Gastrocnemius medialis (tissue), 4 donors: ENCODE measurements at regions not wholly inside any gene's neighbourhood (a gene's known extent, or its start where the extent isn't known, plus 50 kb on each side); places are given as distances from the start of the nearest gene placed in this dataset.

Source experiments
- ATAC-seq, 2 donors: fragments of 150-250 bp; one replicate each; pipeline ENCODE4 v1.9.1; 2016
- DNase-seq, 2 donors: peaks; one replicate each; pipeline ENCODE4 v3.0.0-alpha.2; 2019
- H3K27ac ChIP-seq, 4 donors: fragments of 200-600 bp; sonication (generic); 1 replicate in 1 of 4; 2 replicates in 3 of 4; pipeline ENCODE4 v1.5.1; 2016 to 2018; ENCODE audit warnings: mild to moderate bottlenecking in 2 of 4, moderate library complexity in 1 of 4
- H3K27me3 ChIP-seq, 3 donors: fragments of 200-600 bp; sonication (generic) in 2 of 3; 1 replicate in 1 of 3; 2 replicates in 2 of 3; pipeline versions ENCODE4 v1.5.1 to v1.6.0; 2016 to 2019; ENCODE audit warnings: mild to moderate bottlenecking in 1 of 3, moderate library complexity in 1 of 3
- H3K36me3 ChIP-seq, 2 donors: fragments of 200-600 bp; sonication (generic) in 1 of 2; one replicate each; pipeline ENCODE4 v1.5.1; 2017 to 2018
- H3K4me1 ChIP-seq, 2 donors: fragments of 200-600 bp; sonication (generic) in 1 of 2; one replicate each; pipeline ENCODE4 v1.5.1; 2016 to 2017; ENCODE audit warnings: mild to moderate bottlenecking in 2 of 2
- H3K4me3 ChIP-seq, 4 donors: fragments of 200-600 bp; sonication (generic) in 3 of 4; 1 replicate in 1 of 4; 2 replicates in 3 of 4; pipeline ENCODE4 v1.5.1; 2016 to 2019; ENCODE audit warnings: mild to moderate bottlenecking in 2 of 4
- H3K9me3 ChIP-seq, 3 donors: fragments of 200-600 bp; sonication (generic) in 2 of 3; 1 replicate in 1 of 3; 2 replicates in 2 of 3; pipeline ENCODE4 v1.5.1; 2016 to 2019
- POLR2A ChIP-seq, 2 donors: fragments of 450-650 bp; IDR thresholded peaks; one replicate each; pipeline ENCODE4 v1.6.1; 2017; ENCODE audit warnings: antibody characterized with exemption in 2 of 2, mild to moderate bottlenecking in 2 of 2, moderate library complexity in 2 of 2
- in situ Hi-C, 4 donors: fragments of 200-750 bp; cut with MboI; loops; one replicate each; pipeline versions ENCODE4 v1.15.0 to v1.8.0; 2017; ENCODE audit warnings: low sequenced_read_pairs in 4 of 4
- intact Hi-C: fragments of 100-400 bp; cut with DNase I; formaldehyde crosslinking; loops from one replicate; pipeline ENCODE4 v1.15.1; 2023; ENCODE audit warnings: low total_unique reads
- TF ChIP-seq, protein P1 (sequence below), 5 experiments: fragments of 450-650 bp in 3 of 5; fragments of 200-600 bp in 2 of 5; sonication (generic) in 2 of 5; IDR thresholded peaks in 4 of 5; conservative IDR thresholded peaks in 1 of 5; 1 replicate in 4 of 5; 2 replicates in 1 of 5; pipeline ENCODE4 v1.5.1; 2016 to 2019; ENCODE audit warnings: antibody characterized with exemption in 5 of 5, mild to moderate bottlenecking in 3 of 5, moderate library complexity in 3 of 5

DNA sequence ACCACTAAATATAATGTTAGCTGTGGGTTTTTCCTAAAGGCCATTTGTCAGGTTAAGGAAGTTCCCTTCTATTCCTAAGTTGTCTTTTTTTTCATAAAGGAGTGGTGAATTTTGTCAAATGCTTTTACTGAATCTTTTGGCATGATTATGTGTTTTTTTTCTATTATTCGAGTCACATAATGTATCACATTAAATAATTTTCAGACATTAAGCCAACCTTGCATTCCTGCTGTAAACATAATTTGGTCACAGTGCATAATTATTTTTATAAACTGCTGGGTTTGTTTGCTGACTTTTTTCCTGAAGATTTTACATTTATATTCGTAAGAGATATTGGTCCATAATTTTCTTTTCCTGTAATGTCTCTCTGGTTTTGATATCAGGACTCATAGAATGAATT is 101.8 kb upstream of the SPRED1 start:
- Histone ChIP-seq H3K27ac (no peak overlapping the region), H3K36me3 (no peaks in the 10 kb centered on the region), H3K4me1 (no peaks in the 10 kb centered on the region), H3K27me3 (no peaks in the 10 kb centered on the region), H3K9me3 (no peaks in the 10 kb centered on the region), H3K4me3 (no peak overlapping the region)
- DNase-seq: no peak
- TF ChIP-seq POLR2A (IDR thresholded peaks at IDR 0.05): no peak
- TF ChIP-seq, protein P1, sequence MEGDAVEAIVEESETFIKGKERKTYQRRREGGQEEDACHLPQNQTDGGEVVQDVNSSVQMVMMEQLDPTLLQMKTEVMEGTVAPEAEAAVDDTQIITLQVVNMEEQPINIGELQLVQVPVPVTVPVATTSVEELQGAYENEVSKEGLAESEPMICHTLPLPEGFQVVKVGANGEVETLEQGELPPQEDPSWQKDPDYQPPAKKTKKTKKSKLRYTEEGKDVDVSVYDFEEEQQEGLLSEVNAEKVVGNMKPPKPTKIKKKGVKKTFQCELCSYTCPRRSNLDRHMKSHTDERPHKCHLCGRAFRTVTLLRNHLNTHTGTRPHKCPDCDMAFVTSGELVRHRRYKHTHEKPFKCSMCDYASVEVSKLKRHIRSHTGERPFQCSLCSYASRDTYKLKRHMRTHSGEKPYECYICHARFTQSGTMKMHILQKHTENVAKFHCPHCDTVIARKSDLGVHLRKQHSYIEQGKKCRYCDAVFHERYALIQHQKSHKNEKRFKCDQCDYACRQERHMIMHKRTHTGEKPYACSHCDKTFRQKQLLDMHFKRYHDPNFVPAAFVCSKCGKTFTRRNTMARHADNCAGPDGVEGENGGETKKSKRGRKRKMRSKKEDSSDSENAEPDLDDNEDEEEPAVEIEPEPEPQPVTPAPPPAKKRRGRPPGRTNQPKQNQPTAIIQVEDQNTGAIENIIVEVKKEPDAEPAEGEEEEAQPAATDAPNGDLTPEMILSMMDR (IDR thresholded peaks at IDR 0.05 in 4 of 5, conservative IDR thresholded peaks at IDR 0.05 in 1 of 5): no peak
- no peak for ATAC-seq
- intact Hi-C loops (no loop called here), in situ Hi-C loops (no loop called here)

DNA sequence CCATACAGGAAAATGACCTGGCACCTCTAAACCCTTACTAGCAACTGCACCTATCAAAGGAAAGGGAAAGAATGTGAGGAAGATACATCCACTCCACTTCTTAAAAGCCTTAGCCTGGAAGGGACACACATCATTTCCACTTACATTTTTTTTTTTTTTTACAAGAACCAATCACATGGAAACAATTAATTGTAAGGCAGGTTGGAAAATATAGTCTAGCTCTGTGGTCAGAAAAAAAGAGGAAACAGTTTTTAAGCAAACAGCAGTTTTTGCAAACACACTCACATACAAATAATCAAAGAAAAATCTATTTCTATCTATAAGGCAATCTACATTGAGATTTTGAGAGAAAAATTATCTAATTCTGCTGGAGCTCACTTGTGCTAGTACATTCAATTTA is 98.9 kb upstream of the SPRED1 start:
- TF ChIP-seq, protein P1 (IDR thresholded peaks at IDR 0.05 in 4 of 5, conservative IDR thresholded peaks at IDR 0.05 in 1 of 5): no peak
- TF ChIP-seq POLR2A (IDR thresholded peaks at IDR 0.05): no peak
- Histone ChIP-seq H3K27ac (no peak overlapping the region), H3K9me3 (no peaks in the 10 kb centered on the region), H3K4me3 (no peak overlapping the region), H3K4me1 (no peaks in the 10 kb centered on the region), H3K27me3 (no peaks in the 10 kb centered on the region), H3K36me3 (no peaks in the 10 kb centered on the region)
- DNase-seq (no peak), ATAC-seq (no peak)
- intact Hi-C loops: no loop called here
- in situ Hi-C loops: no loop called here

DNA sequence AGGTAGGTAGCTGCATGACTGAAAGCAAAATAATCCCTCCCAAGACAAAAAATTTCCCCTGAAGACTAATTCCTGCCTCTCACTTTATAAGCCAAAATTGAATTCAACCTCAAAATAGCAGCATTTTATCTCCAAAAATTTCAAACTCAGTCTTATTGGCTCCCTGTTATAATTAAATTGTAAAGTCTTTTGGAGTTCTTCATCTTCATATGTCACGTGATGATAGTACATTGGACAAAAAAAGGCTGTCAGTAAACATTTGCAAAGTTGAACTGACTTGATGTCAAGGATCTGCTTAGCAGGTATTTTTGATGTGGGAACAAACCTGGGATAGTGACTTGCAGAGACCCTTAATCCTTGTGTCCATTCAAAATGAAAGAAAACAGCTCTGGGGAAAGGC is 98.4 kb upstream of the SPRED1 start:
- H3K27ac ChIP-seq: no peak overlapping the region
- no peaks in the 10 kb centered on the region for H3K36me3 ChIP-seq
- intact Hi-C loops (no loop called here), in situ Hi-C loops (no loop called here)
- no peak for TF ChIP-seq POLR2A (IDR thresholded peaks at IDR 0.05)
- TF ChIP-seq, protein P1 (IDR thresholded peaks at IDR 0.05 in 4 of 5, conservative IDR thresholded peaks at IDR 0.05 in 1 of 5): no peak
- no peak overlapping the region for H3K4me3 ChIP-seq
- H3K4me1 ChIP-seq: no peaks in the 10 kb centered on the region
- ATAC-seq: no peak
- H3K27me3 ChIP-seq: no peaks in the 10 kb centered on the region
- no peak for DNase-seq
- no peaks in the 10 kb centered on the region for H3K9me3 ChIP-seq

DNA sequence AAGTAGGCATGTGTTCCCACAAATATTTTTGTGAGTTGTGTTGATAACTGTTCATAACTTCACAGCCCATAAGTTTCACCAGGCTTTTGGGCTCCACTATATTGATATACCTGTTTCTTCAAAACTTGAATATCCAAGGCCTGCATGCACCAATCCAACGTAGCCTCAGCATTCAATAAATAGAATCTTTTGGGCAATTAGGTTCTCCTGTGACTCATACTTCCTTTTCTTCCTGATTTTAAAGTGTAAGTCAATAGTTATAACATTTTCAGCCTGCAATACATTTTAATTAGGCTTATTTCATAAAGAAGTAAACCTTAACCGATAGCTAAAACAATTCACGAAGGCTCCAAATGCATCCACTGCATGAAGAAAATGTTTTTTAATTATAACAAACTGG is 97.8 kb upstream of the SPRED1 start:
- intact Hi-C loops: no loop called here
- Histone ChIP-seq H3K4me3 (no peak overlapping the region), H3K4me1 (no peaks in the 10 kb centered on the region), H3K9me3 (no peaks in the 10 kb centered on the region), H3K36me3 (no peaks in the 10 kb centered on the region), H3K27ac (no peak overlapping the region), H3K27me3 (no peaks in the 10 kb centered on the region)
- no peak for ATAC-seq
- in situ Hi-C loops: no loop called here
- no peak for TF ChIP-seq POLR2A (IDR thresholded peaks at IDR 0.05)
- TF ChIP-seq, protein P1 (IDR thresholded peaks at IDR 0.05 in 4 of 5, conservative IDR thresholded peaks at IDR 0.05 in 1 of 5): no peak
- no peak for DNase-seq

DNA sequence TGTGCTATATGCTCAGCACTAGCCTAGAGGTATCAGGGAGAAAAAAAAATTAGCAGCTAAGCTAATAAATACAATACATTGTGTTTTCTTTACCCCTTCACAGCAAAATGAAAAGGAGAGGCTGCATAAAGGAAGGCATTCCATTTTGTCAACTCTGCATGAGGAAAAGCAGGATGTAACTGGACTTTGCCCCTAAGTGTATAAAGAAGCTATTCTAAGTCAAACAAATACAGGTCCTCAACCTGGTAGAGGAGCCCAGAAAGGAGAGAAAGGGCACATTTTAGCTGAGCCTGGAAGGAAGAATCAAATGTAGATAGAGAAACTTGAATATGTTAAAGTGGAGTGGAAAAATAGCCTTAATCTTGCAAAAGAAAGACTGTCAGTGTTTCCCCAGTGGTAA is 89.0 kb upstream of the SPRED1 start:
- in situ Hi-C loops: no loop called here
- no peaks in the 10 kb centered on the region for H3K27me3 ChIP-seq
- TF ChIP-seq, protein P1 (IDR thresholded peaks at IDR 0.05 in 4 of 5, conservative IDR thresholded peaks at IDR 0.05 in 1 of 5): no peak
- TF ChIP-seq POLR2A (IDR thresholded peaks at IDR 0.05): no peak

More for the DNA sequence above, 89.0 kb upstream of the SPRED1 start:
- intact Hi-C loops: no loop called here
- Histone ChIP-seq H3K4me1 (no peaks in the 10 kb centered on the region), H3K36me3 (no peaks in the 10 kb centered on the region), H3K9me3 (no peaks in the 10 kb centered on the region), H3K27ac (no peak overlapping the region), H3K4me3 (no peak overlapping the region)
- no peak for DNase-seq
- ATAC-seq: no peak
